Astrocyte (in vitro differentiated cells and primary cell): ENCODE measurements at regions not wholly inside any gene's neighbourhood (a gene's known extent, or its start where the extent isn't known, plus 50 kb on each side); places are given as distances from the start of the nearest gene placed in this dataset.

ENCODE experiments used
- DNase-seq: peaks from one replicate; pipeline ENCODE4 v3.0.0-alpha.2; 2010; ENCODE audit warnings: low read depth
- FAIRE-seq: peaks from 2 replicates; lab custom pipeline; 2011; peaks lifted over from hg19 to GRCh38; lab: Jason Lieb, UNC
- H2AFZ ChIP-seq: 2 replicates; pipeline ENCODE4 v1.6.0; 2012; ENCODE audit warnings: low read depth, low read length, inconsistent platforms
- H3K27ac ChIP-seq: 2 replicates; pipeline ENCODE4 v1.5.1; 2011; ENCODE audit warnings: low read depth, low read length, inconsistent platforms
- H3K27me3 ChIP-seq: 2 replicates; pipeline ENCODE4 v1.6.0; 2011; ENCODE audit warnings: low read length, inconsistent platforms; ENCODE audit not compliant: insufficient read depth
- H3K36me3 ChIP-seq: 2 replicates; pipeline ENCODE4 v1.5.1; 2011; ENCODE audit warnings: low read length, inconsistent platforms; ENCODE audit not compliant: insufficient read depth
- H3K4me1 ChIP-seq: 2 replicates; pipeline ENCODE4 v1.5.1; 2011; ENCODE audit warnings: low read length, inconsistent platforms; ENCODE audit not compliant: insufficient read depth
- H3K4me2 ChIP-seq: 2 replicates; pipeline ENCODE4 v1.6.0; 2012; ENCODE audit warnings: low read length, inconsistent platforms
- H3K4me3 ChIP-seq: 2 replicates; pipeline ENCODE4 v1.5.1; 2011; ENCODE audit warnings: low read depth, mild to moderate bottlenecking, low read length, inconsistent platforms; ENCODE audit not compliant: insufficient read depth
- H3K79me2 ChIP-seq: 2 replicates; pipeline ENCODE4 v1.6.0; 2012; ENCODE audit warnings: mild to moderate bottlenecking, low read length, inconsistent platforms; ENCODE audit not compliant: insufficient read depth
- H3K9ac ChIP-seq: 2 replicates; pipeline ENCODE4 v1.6.0; 2012; ENCODE audit warnings: mild to moderate bottlenecking, low read length, inconsistent platforms
- H3K9me3 ChIP-seq: 2 replicates; pipeline ENCODE4 v1.5.1; 2012; ENCODE audit warnings: low read depth, mild to moderate bottlenecking, low read length, inconsistent platforms; ENCODE audit not compliant: insufficient read depth
- H4K20me1 ChIP-seq: 2 replicates; pipeline ENCODE4 v1.6.0; 2012; ENCODE audit warnings: low read length, inconsistent platforms; ENCODE audit not compliant: insufficient read depth
- H3K27ac Mint-ChIP-seq: one replicate; pipeline ENCODE4 v1.8.0; 2021; ENCODE audit warnings: mild to moderate bottlenecking, mixed read lengths; ENCODE audit not compliant: unreplicated experiment
- H3K27me3 Mint-ChIP-seq: one replicate; pipeline ENCODE4 v1.8.0; 2021; ENCODE audit warnings: low read depth, mixed read lengths; ENCODE audit not compliant: unreplicated experiment
- H3K36me3 Mint-ChIP-seq: one replicate; pipeline ENCODE4 v1.8.0; 2021; ENCODE audit warnings: low read depth, mixed read lengths; ENCODE audit not compliant: unreplicated experiment
- H3K4me1 Mint-ChIP-seq: one replicate; pipeline ENCODE4 v1.8.0; 2021; ENCODE audit warnings: low read depth, mixed read lengths; ENCODE audit not compliant: unreplicated experiment
- H3K4me3 Mint-ChIP-seq: one replicate; pipeline ENCODE4 v1.8.0; 2021; ENCODE audit warnings: mild to moderate bottlenecking, moderate library complexity, mixed read lengths; ENCODE audit not compliant: unreplicated experiment
- H3K9me3 Mint-ChIP-seq: one replicate; pipeline ENCODE4 v1.8.0; 2021; ENCODE audit warnings: mild to moderate bottlenecking, mixed read lengths; ENCODE audit not compliant: unreplicated experiment
- CTCF ChIP-seq: IDR thresholded peaks from 2 replicates; pipeline ENCODE4 v1.5.1; 2011; ENCODE audit warnings: low read depth, mild to moderate bottlenecking, inconsistent platforms, low read length, moderate library complexity; ENCODE audit not compliant: insufficient read depth
- EZH2 ChIP-seq: IDR thresholded peaks from 2 replicates; pipeline ENCODE4 v1.6.1; 2012; ENCODE audit warnings: mild to moderate bottlenecking, low read length, inconsistent platforms; ENCODE audit not compliant: insufficient read depth

DNA sequence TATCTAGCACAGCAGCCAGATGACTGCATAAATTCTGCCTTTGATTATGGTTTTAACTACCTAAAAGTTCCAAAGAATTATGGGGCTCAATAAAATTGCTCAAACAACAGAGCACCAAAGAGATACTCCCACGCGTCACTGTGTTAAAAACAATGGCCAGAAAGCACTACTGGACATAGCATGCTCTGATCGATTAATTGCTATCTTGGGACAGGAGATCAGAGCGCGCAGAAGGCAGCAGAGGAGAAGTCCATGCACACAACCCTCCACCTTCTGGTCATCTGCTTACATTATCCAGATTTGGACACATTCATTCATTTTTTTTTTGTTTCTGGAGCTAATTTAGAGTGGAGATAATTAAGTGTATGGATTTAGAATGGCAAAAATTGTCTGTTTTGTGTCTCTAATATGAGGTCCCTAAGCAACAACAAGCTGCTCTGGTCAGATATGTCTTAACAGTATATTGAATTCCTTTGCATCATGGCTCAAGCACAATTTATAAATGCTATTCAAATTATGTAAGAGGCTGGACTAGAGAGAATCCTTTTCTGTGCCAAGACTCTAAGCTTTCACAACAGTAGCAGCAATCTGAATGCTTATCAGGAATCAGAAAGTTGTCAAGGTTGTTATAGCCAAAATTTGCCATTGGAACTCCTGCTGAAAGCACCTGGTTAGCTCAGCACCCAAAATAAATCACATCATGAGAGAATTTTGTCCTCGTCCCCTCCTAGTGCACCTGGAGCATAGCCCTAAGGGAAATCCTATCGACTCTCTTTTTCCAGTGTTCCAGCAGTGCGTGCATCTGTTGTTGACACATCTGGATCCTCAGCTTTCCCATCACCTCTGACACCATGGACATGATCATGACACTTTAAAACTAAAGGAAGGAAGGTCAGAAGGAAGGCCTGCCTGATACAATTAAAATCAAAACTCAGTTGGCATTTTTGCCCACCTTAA is 98.6 kb upstream of the HMHB1 start:
- TF ChIP-seq CTCF, result no peak
- TF ChIP-seq EZH2, result no peak
- H3K9me3 Mint-ChIP-seq, result no peaks in the 10 kb centered on the region
- Histone ChIP-seq H3K27me3 (no peaks in the 10 kb centered on the region), H2AFZ (no peak overlapping the region), H3K27ac (no peak overlapping the region), H3K4me1 (no peaks in the 10 kb centered on the region), H4K20me1 (no peaks in the 10 kb centered on the region), H3K4me2 (no peak overlapping the region), H3K36me3 (no peaks in the 10 kb centered on the region), H3K9me3 (no peaks in the 10 kb centered on the region), H3K4me3 (no peak overlapping the region), H3K9ac (no peak overlapping the region), H3K79me2 (no peaks in the 10 kb centered on the region)
- no peaks in the 10 kb centered on the region for H3K27me3 Mint-ChIP-seq
- FAIRE-seq, result peak; percentile 47
- no peak overlapping the region for H3K27ac Mint-ChIP-seq
- H3K4me3 Mint-ChIP-seq, result no peak overlapping the region
- H3K4me1 Mint-ChIP-seq, result peaks cover 9% of the 10 kb centered on the region
- no peaks in the 10 kb centered on the region for H3K36me3 Mint-ChIP-seq
- DNase-seq, result peak; percentile 27

GRCh38 chr5:143708672-143709071 is 103.3 kb upstream of the HMHB1 start:
- Histone ChIP-seq H3K27ac (no peak overlapping the region), H2AFZ (no peak overlapping the region), H4K20me1 (no peaks in the 10 kb centered on the region), H3K4me1 (no peaks in the 10 kb centered on the region), H3K79me2 (no peaks in the 10 kb centered on the region), H3K9ac (no peak overlapping the region), H3K36me3 (no peaks in the 10 kb centered on the region), H3K4me2 (no peak overlapping the region), H3K4me3 (no peak overlapping the region), H3K27me3 (no peaks in the 10 kb centered on the region), H3K9me3 (no peaks in the 10 kb centered on the region)
- DNase-seq (no peak), FAIRE-seq (no peak)
- Mint-ChIP-seq H3K4me1 (no peaks in the 10 kb centered on the region), H3K4me3 (no peak overlapping the region), H3K9me3 (no peaks in the 10 kb centered on the region), H3K36me3 (no peaks in the 10 kb centered on the region), H3K27ac (no peak overlapping the region), H3K27me3 (no peaks in the 10 kb centered on the region)
- TF ChIP-seq EZH2, result no peak

DNA sequence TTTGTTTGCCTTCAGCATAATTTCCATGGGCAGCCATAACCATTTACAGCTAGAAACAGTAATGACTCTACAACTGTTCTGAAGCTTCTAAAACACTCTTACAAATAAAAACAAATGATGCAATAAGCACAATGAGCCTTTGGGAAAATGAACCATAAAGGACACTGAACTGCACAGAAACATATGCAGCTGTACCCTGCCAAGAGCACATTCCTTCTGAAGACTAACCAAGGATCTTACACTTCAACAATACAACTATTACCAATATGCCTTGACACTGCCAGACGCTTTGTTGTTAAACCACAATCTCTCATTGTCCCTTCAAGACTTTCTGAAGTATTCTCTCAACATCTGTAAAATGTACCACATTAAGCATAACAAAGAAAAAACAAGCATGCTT is 104.2 kb upstream of the HMHB1 start:
- Mint-ChIP-seq H3K36me3 (no peaks in the 10 kb centered on the region), H3K9me3 (no peaks in the 10 kb centered on the region), H3K27ac (no peak overlapping the region), H3K4me3 (no peak overlapping the region), H3K4me1 (no peaks in the 10 kb centered on the region), H3K27me3 (no peaks in the 10 kb centered on the region)
- Histone ChIP-seq H3K36me3 (no peaks in the 10 kb centered on the region), H3K79me2 (no peaks in the 10 kb centered on the region), H3K27ac (no peak overlapping the region), H4K20me1 (no peaks in the 10 kb centered on the region), H3K9me3 (no peaks in the 10 kb centered on the region), H3K9ac (no peak overlapping the region), H3K27me3 (no peaks in the 10 kb centered on the region), H3K4me2 (no peak overlapping the region), H3K4me1 (no peaks in the 10 kb centered on the region), H3K4me3 (no peak overlapping the region), H2AFZ (no peak overlapping the region)
- TF ChIP-seq EZH2, result no peak
- TF ChIP-seq CTCF, result no peak
- FAIRE-seq (no peak), DNase-seq (peak; percentile 82)
